GM11168 (cell line): ENCODE measurements at regions not wholly inside any gene's neighbourhood (a gene's known extent, or its start where the extent isn't known, plus 50 kb on each side); places are given as distances from the start of the nearest gene placed in this dataset.
"Not testable (repeated sequence)": the region's sequence is repeated elsewhere in the genome, so short reads cannot be mapped to it uniquely, and the experiment has no call there.

ENCODE experiments used
- in situ Hi-C: fragments of 300-500 bp; cut with MboI; formaldehyde crosslinking; loops from one replicate; pipeline ENCODE4 v1.12.0; 2022; ENCODE audit warnings: low sequenced_read_pairs; ENCODE audit not compliant: unreplicated experiment

- in situ Hi-C loops, result no loop called here
Measured at GRCh38 chr7:88617185-88617584, 142.3 kb upstream of the ZNF804B start.

GRCh38 chr7:88615336-88615735 is 144.2 kb upstream of the ZNF804B start:
- in situ Hi-C loops, result no loop called here

GRCh38 chr7:88614736-88615135 is 144.8 kb upstream of the ZNF804B start:
- in situ Hi-C loops, result no loop called here

- in situ Hi-C loops, result no loop called here
Measured at GRCh38 chr7:88610942-88611341, 148.6 kb upstream of the ZNF804B start.

- in situ Hi-C loops, result no loop called here
Measured at GRCh38 chr7:88600695-88601094, 158.8 kb upstream of the ZNF804B start.

- in situ Hi-C loops, result no loop called here
Measured at GRCh38 chr7:88599528-88599927, 160.0 kb upstream of the ZNF804B start.

- in situ Hi-C loops, result no loop called here
Measured at GRCh38 chr7:88597941-88598425, 161.5 kb upstream of the ZNF804B start.

GRCh38 chr7:88590963-88591362 is 168.5 kb upstream of the ZNF804B start:
- in situ Hi-C loops, result no loop called here

GRCh38 chr7:88589927-88590326 is 169.6 kb upstream of the ZNF804B start:
- in situ Hi-C loops, result no loop called here

- in situ Hi-C loops, result no loop called here
Measured at GRCh38 chr7:88586890-88587289, 172.6 kb upstream of the ZNF804B start.

GRCh38 chr7:88586219-88586618 is 173.3 kb upstream of the ZNF804B start:
- in situ Hi-C loops, result no loop called here

GRCh38 chr7:88576720-88577119 is 182.8 kb upstream of the ZNF804B start:
- in situ Hi-C loops, result no loop called here

GRCh38 chr7:88566162-88566729 is 193.3 kb upstream of the ZNF804B start:
- in situ Hi-C loops, result no loop called here

GRCh38 chr7:88565401-88565800 is 194.1 kb upstream of the ZNF804B start:
- in situ Hi-C loops, result no loop called here

GRCh38 chr7:88556441-88556840 is 203.1 kb upstream of the ZNF804B start:
- in situ Hi-C loops, result not testable (repeated sequence)

- in situ Hi-C loops, result not testable (repeated sequence)
Measured at GRCh38 chr7:88554847-88555246, 204.7 kb upstream of the ZNF804B start.

- in situ Hi-C loops, result loop anchor here (25.0 kb wide), 1 partner anchor 289 kb away; no protein-coding TSS in a partner anchor
Measured at GRCh38 chr7:88548399-88548798, 211.1 kb upstream of the ZNF804B start.

- in situ Hi-C loops, result loop anchor here (25.0 kb wide), 1 partner anchor 290 kb away; no protein-coding TSS in a partner anchor
Measured at GRCh38 chr7:88546808-88547207, 212.7 kb upstream of the ZNF804B start.

- in situ Hi-C loops, result loop anchor here (25.0 kb wide), 1 partner anchor 292 kb away; no protein-coding TSS in a partner anchor
Measured at GRCh38 chr7:88545663-88546062, 213.8 kb upstream of the ZNF804B start.

GRCh38 chr7:88540012-88540411 is 219.5 kb upstream of the ZNF804B start:
- in situ Hi-C loops, result loop anchor here (25.0 kb wide), 1 partner anchor 297 kb away; no protein-coding TSS in a partner anchor

- in situ Hi-C loops, result loop anchor here (25.0 kb wide), 1 partner anchor 298 kb away; no protein-coding TSS in a partner anchor
Measured at GRCh38 chr7:88539518-88539917, 220.0 kb upstream of the ZNF804B start.

GRCh38 chr7:88523645-88524044 is 217.0 kb upstream of the STEAP4 start:
- in situ Hi-C loops, result no loop called here
